Activated CD8-positive, alpha-beta memory T cell treated with anti-CD3 and anti-CD28 coated beads, Interleukin-2, amount 10 ng/mL, durations not matched to agents 7 days and 5 days (primary cell): ENCODE measurements at regions not wholly inside any gene's neighbourhood (a gene's known extent, or its start where the extent isn't known, plus 50 kb on each side); places are given as distances from the start of the nearest gene placed in this dataset. TPM values are rescaled to one million over a fixed set of nuclear protein-coding genes. Genes with fewer than 3 reads are reported as not detected.

Experiments used
- ATAC-seq: fragments of 150-1000 bp; cut with Tn5 transposase; one replicate; pipeline ENCODE4 v1.10.0; 2021; ENCODE audit warnings: moderate library complexity
- CTCF ChIA-PET: fragments of 350-600 bp; sonication (Branson Sonifier 250); formaldehyde crosslinking; loops from one replicate; lab custom pipeline; 2021; ENCODE audit warnings: antibody characterized with exemption; lab: Charles Lee
- DNase-seq: peaks from one replicate; pipeline ENCODE4 v3.0.0-alpha.2; 2020
- H3K27ac Mint-ChIP-seq: one replicate; pipeline ENCODE4 v1.8.0; 2021; ENCODE audit warnings: mild to moderate bottlenecking, mixed read lengths
- H3K27me3 Mint-ChIP-seq: one replicate; pipeline ENCODE4 v1.8.0; 2021; ENCODE audit warnings: mixed read lengths
- H3K36me3 Mint-ChIP-seq: one replicate; pipeline ENCODE4 v1.8.0; 2021; ENCODE audit warnings: mild to moderate bottlenecking, mixed read lengths
- H3K4me1 Mint-ChIP-seq: one replicate; pipeline ENCODE4 v1.8.0; 2021; ENCODE audit warnings: mixed read lengths
- H3K4me3 Mint-ChIP-seq: one replicate; pipeline ENCODE4 v1.8.0; 2021; ENCODE audit warnings: mild to moderate bottlenecking, moderate library complexity, mixed read lengths
- H3K9me3 Mint-ChIP-seq: one replicate; pipeline ENCODE4 v1.8.0; 2022; ENCODE audit warnings: low read depth, mixed read lengths
- microRNA-seq: library from miRNA; unstranded; fragments of <30 nt; microRNA quantifications from one replicate; pipeline ENCODE4 v1.2.0, GENCODE V29; 2022

DNA sequence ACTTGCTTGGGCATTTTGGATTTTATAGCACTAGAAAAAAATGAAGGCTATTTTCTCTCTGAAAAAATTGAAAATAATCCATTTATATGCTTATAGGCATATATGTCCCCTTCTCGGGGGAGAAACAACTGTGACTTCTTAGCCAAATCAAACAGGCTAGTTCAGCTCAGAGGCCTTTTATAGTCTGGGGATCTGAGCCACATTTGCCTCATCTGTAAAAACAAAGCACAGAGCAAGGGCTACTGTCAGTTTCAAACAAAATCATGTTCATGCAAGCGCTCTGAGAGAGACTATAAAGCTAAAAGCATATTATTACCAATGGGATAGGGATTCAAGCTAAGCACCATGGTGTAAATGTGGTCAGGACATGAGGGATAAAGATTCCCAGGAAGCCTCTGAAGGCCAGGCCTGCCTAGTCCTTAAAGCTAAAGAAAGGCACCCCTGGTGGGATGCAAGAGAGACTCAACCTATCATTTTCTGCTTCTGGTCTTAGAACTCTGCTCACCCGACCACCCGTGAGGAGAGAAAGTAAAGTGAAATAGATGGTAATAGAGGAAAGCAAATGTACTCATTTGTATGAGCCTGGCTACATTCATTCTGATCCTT, 51.0 kb upstream of the IL12A start:
- Mint-ChIP-seq H3K36me3 (peaks cover 6% of the 10 kb centered on the region), H3K4me3 (no peak overlapping the region), H3K9me3 (peaks cover 8% of the 10 kb centered on the region), H3K27ac (no peak overlapping the region), H3K4me1 (peaks cover 13% of the 10 kb centered on the region), H3K27me3 (peaks cover 4% of the 10 kb centered on the region)
- no peak for DNase-seq
- CTCF ChIA-PET = no interaction called here
- ATAC-seq = no peak

DNA sequence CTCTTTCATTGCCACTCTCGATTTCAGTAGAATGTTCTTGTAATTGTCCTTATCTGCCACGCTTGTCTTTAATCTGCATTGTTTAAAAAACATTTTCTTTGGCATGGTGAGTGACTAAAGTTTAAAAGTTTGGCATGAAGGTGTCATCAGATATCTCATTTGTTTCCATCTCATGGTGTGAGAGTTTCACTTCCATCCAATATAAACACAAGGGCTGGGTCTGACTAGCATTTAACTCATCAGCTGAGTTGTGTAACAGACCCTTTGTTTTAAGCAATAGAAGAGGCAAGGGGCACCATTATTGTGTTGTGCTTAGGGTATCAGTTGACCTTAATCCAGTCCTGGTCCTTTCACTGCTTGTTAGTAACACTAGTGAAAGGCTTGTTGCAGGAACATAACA, 49.9 kb upstream of the IL12A start:
- no peak overlapping the region for H3K27ac Mint-ChIP-seq
- CTCF ChIA-PET = no interaction called here

More for the DNA sequence above, 49.9 kb upstream of the IL12A start:
- ATAC-seq (no peak), DNase-seq (no peak)
- Mint-ChIP-seq H3K4me1 (peaks cover 13% of the 10 kb centered on the region), H3K9me3 (peaks cover 8% of the 10 kb centered on the region), H3K36me3 (no peaks in the 10 kb centered on the region), H3K27me3 (peaks cover 9% of the 10 kb centered on the region), H3K4me3 (no peak overlapping the region)

Small RNA genes in the stretch of these regions (microRNA-seq; reads per million reads assigned to microRNA genes)
- not detected for gene MIR3919
